Prostate gland (tissue), 2 donors: ENCODE measurements at regions not wholly inside any gene's neighbourhood (a gene's known extent, or its start where the extent isn't known, plus 50 kb on each side); places are given as distances from the start of the nearest gene placed in this dataset.

ENCODE experiments used
- DNase-seq: peaks from one replicate; pipeline ENCODE4 v3.0.0-alpha.2; 2019; ENCODE audit warnings: low spot score
- H3K27ac ChIP-seq, 2 donors: fragments of 200-600 bp; sonication (generic); 2 replicates each; pipeline ENCODE4 v1.5.1; 2017 to 2019
- H3K27me3 ChIP-seq: fragments of 200-600 bp; sonication (generic); replicated peaks from 2 replicates; pipeline ENCODE4 v1.5.1; 2019; ENCODE audit not compliant: insufficient read depth
- H3K36me3 ChIP-seq, 2 donors: fragments of 200-600 bp; sonication (generic); 1 replicate in 1 of 2; 2 replicates in 1 of 2; pipeline versions ENCODE4 v1.5.1 to v1.8.1; 2017 to 2019
- H3K4me1 ChIP-seq: fragments of 200-600 bp; sonication (generic); replicated peaks from 2 replicates; pipeline ENCODE4 v1.5.1; 2019
- H3K4me3 ChIP-seq, 2 donors: fragments of 200-600 bp; sonication (generic); 2 replicates each; pipeline ENCODE4 v1.5.1; 2017 to 2019
- H3K9me3 ChIP-seq: fragments of 200-600 bp; sonication (generic); 2 replicates; pipeline ENCODE4 v1.5.1; 2017
- CTCF ChIP-seq, 4 experiments: fragments of 200-600 bp in 2 of 4; fragments of 450-650 bp in 2 of 4; sonication (generic) in 2 of 4; IDR thresholded peaks; 1 replicate in 3 of 4; 2 replicates in 1 of 4; pipeline ENCODE4 v1.5.1; 2016 to 2019; ENCODE audit warnings: antibody characterized with exemption in 4 of 4, mild to moderate bottlenecking in 2 of 4, moderate library complexity in 2 of 4
- POLR2A ChIP-seq: fragments of 450-650 bp; IDR thresholded peaks from one replicate; pipeline ENCODE4 v1.6.1; 2016; ENCODE audit warnings: antibody characterized with exemption, mild to moderate bottlenecking
- POLR2AphosphoS5 ChIP-seq: sonication (generic); formaldehyde crosslinking; IDR thresholded peaks from one replicate; pipeline ENCODE4 v1.6.1; 2017; ENCODE audit warnings: antibody characterized with exemption
- WGBS: methylation state at CpG from one replicate; pipeline ENCODE4 v1.1.5; 2018; 5-methylcytosine and 5-hydroxymethylcytosine counted together
- intact Hi-C: fragments of 100-400 bp; cut with DNase I; formaldehyde crosslinking; loops from one replicate; pipeline ENCODE4 v1.14.2; 2022

DNA sequence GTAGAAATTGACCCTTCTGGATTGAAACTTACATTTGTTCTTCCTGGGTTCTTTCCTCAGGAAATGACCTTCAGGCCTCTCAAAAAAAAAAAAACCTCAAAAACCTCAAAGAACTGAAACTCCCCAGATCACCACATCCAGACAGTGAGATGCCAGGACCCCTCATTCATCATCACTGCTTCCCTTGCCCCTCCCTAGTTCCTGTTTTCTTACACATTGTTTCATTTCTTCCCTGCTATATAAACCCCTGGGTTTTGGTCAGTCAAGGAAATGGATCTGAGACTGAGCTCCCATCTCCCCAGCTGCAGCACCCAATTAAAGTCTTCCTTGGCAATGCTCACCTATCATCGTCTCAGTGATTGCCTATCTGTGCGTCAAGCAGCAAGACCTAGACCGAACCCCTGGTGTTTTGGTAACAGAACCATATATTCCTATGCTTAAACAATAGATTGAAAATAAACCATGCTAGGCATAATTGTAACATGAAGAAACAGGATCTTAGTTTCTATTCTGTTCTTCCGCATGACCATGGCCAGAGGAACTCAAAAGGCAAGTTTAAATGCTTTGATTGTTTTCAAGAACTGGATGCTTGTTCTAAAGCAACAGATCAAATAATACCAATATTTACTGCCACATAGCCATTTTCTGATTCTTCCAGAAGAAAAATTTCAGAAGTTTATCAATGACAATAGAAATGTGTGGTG, 108.0 kb upstream of the MAX start:
- no peaks in the 10 kb centered on the region for H3K27me3 ChIP-seq
- H3K27ac ChIP-seq, result no peak overlapping the region
- TF ChIP-seq CTCF (IDR thresholded peaks at IDR 0.05), result no peak
- TF ChIP-seq POLR2AphosphoS5, result no peak
- no peak for TF ChIP-seq POLR2A
- DNase-seq, result no peak
- no peaks in the 10 kb centered on the region for H3K4me1 ChIP-seq
- H3K4me3 ChIP-seq, result no peak overlapping the region
- WGBS, result 85% methylated on average over 4 of the region's 4 CpGs
- H3K9me3 ChIP-seq, result no peaks in the 10 kb centered on the region
- intact Hi-C loops, result no loop called here
- no peaks in the 10 kb centered on the region for H3K36me3 ChIP-seq

DNA sequence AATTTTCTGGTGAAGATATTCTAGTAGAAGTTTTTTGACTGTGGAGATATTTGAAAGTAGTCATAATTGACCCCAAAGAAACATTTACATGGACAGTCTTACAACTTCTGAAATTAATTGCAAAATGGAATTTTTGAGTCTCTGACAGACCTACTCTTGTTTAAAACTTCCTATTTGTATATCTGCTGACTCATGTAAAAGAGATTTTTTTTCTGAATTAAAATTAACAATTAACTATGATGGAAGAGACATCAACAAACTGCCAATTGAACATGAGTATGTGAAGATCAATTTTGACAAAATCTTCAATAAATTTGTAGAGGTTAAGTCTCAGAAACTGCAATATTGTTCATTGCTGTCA, 108.5 kb upstream of the MAX start:
- intact Hi-C loops, result no loop called here

GRCh38 chr14:65211341-65211987, 109.1 kb upstream of the MAX start:
- no peak for DNase-seq
- H3K4me1 ChIP-seq, result no peaks in the 10 kb centered on the region
- TF ChIP-seq CTCF (IDR thresholded peaks at IDR 0.05), result no peak
- no peak for TF ChIP-seq POLR2AphosphoS5
- no peak for TF ChIP-seq POLR2A
- H3K36me3 ChIP-seq, result no peaks in the 10 kb centered on the region
- H3K27ac ChIP-seq, result no peak overlapping the region
- H3K9me3 ChIP-seq, result no peaks in the 10 kb centered on the region
- intact Hi-C loops, result no loop called here
- H3K27me3 ChIP-seq, result no peaks in the 10 kb centered on the region
- 59% methylated on average over 3 of the region's 3 CpGs for WGBS
- no peak overlapping the region for H3K4me3 ChIP-seq

More for the DNA sequence above, 108.5 kb upstream of the MAX start:
- Histone ChIP-seq H3K27me3 (no peaks in the 10 kb centered on the region), H3K36me3 (no peaks in the 10 kb centered on the region), H3K9me3 (no peaks in the 10 kb centered on the region), H3K4me3 (no peak overlapping the region), H3K27ac (no peak overlapping the region), H3K4me1 (no peaks in the 10 kb centered on the region)
- DNase-seq, result no peak
- TF ChIP-seq POLR2A (no peak), CTCF (IDR thresholded peaks at IDR 0.05) (no peak), POLR2AphosphoS5 (no peak)

DNA sequence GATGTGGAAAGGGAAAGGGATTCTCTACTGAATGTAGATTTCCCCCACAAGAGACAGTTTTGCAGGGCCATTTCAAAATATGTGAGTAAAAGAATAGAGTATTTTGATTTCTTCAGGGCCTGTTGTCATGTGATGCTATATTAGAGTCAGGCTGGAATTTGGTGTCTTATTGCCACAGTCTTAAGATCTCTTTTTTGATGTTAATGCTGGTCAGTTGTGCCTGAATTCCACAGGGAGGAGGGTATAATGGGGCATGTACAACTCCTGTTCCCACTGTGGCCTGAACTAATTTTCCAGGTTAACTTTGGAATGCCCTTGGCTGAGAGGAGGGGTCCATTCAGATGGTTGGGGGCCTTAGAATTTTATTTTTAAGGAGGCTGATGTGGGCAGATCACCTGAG, 111.0 kb upstream of the MAX start:
- Histone ChIP-seq H3K4me1 (no peaks in the 10 kb centered on the region), H3K27ac (no peak overlapping the region), H3K36me3 (no peaks in the 10 kb centered on the region), H3K27me3 (no peaks in the 10 kb centered on the region), H3K9me3 (no peaks in the 10 kb centered on the region), H3K4me3 (no peak overlapping the region)
- DNase-seq, result no peak
- TF ChIP-seq CTCF (IDR thresholded peaks at IDR 0.05), result no peak
- no peak for TF ChIP-seq POLR2AphosphoS5
- TF ChIP-seq POLR2A, result no peak
- intact Hi-C loops, result no loop called here

- intact Hi-C loops, result no loop called here
- peak; percentile 27 for DNase-seq
- H3K9me3 ChIP-seq, result no peaks in the 10 kb centered on the region
- no peak overlapping the region for H3K4me3 ChIP-seq
- WGBS, result 75% methylated on average over 2 of the region's 2 CpGs
- TF ChIP-seq POLR2A, result no peak
- TF ChIP-seq POLR2AphosphoS5, result peak; percentile 28
- no peaks in the 10 kb centered on the region for H3K4me1 ChIP-seq
- H3K36me3 ChIP-seq, result no peaks in the 10 kb centered on the region
- no peak overlapping the region for H3K27ac ChIP-seq
- no peaks in the 10 kb centered on the region for H3K27me3 ChIP-seq
These were observed 112.4 kb upstream of the MAX start for GRCh38 chr14:65214741-65215140.
